Suprapubic skin (tissue), 4 donors: ENCODE measurements at regions not wholly inside any gene's neighbourhood (a gene's known extent, or its start where the extent isn't known, plus 50 kb on each side); places are given as distances from the start of the nearest gene placed in this dataset.

Experiments
- EP300 ChIP-seq: sonication (generic); formaldehyde crosslinking; IDR thresholded peaks from one replicate; pipeline ENCODE4 v1.6.1; 2017; ENCODE audit warnings: antibody characterized with exemption
- POLR2A ChIP-seq, 2 donors: fragments of 450-650 bp; IDR thresholded peaks; one replicate each; pipeline ENCODE4 v1.6.1; 2017; ENCODE audit warnings: antibody characterized with exemption in 2 of 2, mild to moderate bottlenecking in 2 of 2, moderate library complexity in 2 of 2
- POLR2AphosphoS5 ChIP-seq, 3 donors: sonication (generic); formaldehyde crosslinking; IDR thresholded peaks; one replicate each; pipeline ENCODE4 v1.6.1; 2017; ENCODE audit warnings: antibody characterized with exemption in 3 of 3
- TF ChIP-seq, protein P1 (sequence below), 2 donors: fragments of 200-600 bp in 1 of 2; fragments of 450-650 bp in 1 of 2; sonication (generic) in 1 of 2; IDR thresholded peaks; one replicate each; pipeline ENCODE4 v1.5.1; 2016 to 2019; ENCODE audit warnings: antibody characterized with exemption in 2 of 2, mild to moderate bottlenecking in 1 of 2, moderate library complexity in 1 of 2

DNA sequence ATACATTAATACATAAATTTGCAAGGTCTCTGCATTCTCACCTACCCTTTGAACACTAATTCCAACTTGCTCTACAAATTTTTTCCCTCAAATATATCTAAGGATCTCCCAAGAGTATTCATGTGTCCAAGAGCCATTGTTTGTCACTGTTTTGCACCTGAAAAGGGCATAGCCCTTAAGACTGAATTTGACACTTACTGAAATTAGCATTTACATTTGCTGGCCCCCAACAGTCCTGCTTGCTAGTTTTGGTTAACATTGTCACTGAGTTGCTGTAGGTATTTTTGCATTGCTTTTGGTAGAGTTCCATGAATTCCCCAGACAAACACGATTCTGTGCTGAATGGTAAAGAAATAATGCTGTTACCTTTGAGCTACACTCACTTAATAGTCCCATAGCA is 57.3 kb downstream of the KCNA4 start:
- TF ChIP-seq POLR2A (IDR thresholded peaks at IDR 0.05) (no peak), POLR2AphosphoS5 (IDR thresholded peaks at IDR 0.05) (no peak), EP300 (no peak)
- TF ChIP-seq, protein P1, sequence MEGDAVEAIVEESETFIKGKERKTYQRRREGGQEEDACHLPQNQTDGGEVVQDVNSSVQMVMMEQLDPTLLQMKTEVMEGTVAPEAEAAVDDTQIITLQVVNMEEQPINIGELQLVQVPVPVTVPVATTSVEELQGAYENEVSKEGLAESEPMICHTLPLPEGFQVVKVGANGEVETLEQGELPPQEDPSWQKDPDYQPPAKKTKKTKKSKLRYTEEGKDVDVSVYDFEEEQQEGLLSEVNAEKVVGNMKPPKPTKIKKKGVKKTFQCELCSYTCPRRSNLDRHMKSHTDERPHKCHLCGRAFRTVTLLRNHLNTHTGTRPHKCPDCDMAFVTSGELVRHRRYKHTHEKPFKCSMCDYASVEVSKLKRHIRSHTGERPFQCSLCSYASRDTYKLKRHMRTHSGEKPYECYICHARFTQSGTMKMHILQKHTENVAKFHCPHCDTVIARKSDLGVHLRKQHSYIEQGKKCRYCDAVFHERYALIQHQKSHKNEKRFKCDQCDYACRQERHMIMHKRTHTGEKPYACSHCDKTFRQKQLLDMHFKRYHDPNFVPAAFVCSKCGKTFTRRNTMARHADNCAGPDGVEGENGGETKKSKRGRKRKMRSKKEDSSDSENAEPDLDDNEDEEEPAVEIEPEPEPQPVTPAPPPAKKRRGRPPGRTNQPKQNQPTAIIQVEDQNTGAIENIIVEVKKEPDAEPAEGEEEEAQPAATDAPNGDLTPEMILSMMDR (IDR thresholded peaks at IDR 0.05): no peak
